ENCODE measurements at regions not wholly inside any gene's neighbourhood (a gene's known extent, or its start where the extent isn't known, plus 50 kb on each side); places are given as distances from the start of the nearest gene placed in this dataset.

GRCh38 chr21:27812279-27812678 is 845.4 kb upstream of the ADAMTS5 start:
- Histone ChIP-seq H3K9me3 (no peaks in the 10 kb centered on the region), H3K27ac (no peak overlapping the region), H3K4me1 (peaks cover 3 to 22% (median 10%) of the 10 kb centered on the region in 4 donors), H3K4me3 (no peak overlapping the region), H3K27me3 (no peaks in the 10 kb centered on the region), H3K36me3 (no peaks in the 10 kb centered on the region)
- TF ChIP-seq POLR2A (IDR thresholded peaks at IDR 0.05) (no peak), CTCF (IDR thresholded peaks at IDR 0.05) (no peak), EP300 (IDR thresholded peaks at IDR 0.05; ENCODE audit: low read depth) (no peak), POLR2AphosphoS5 (IDR thresholded peaks at IDR 0.05) (no peak)
- in situ Hi-C loops (cut with MboI; ENCODE audit: low pct_ligation_motif_present in 1 of 4, low pct_unique_long_range_greater_than_20kb in 1 of 4, low sequenced_read_pairs in 3 of 4) = no loop called here
- DNase-seq = no peak
- intact Hi-C loops (cut with DNase I; ENCODE audit: low total_unique reads) = no loop called here
- 92 to 94% methylated on average over 4 of the region's 4 CpGs for WGBS, 2 donors (ENCODE audit: low coverage in 1 of 2)

- Histone ChIP-seq H3K36me3 (no peaks in the 10 kb centered on the region), H3K4me3 (no peak overlapping the region), H3K9me3 (no peaks in the 10 kb centered on the region), H3K27me3 (no peaks in the 10 kb centered on the region), H3K4me1 (peaks cover 0 to 19% (median 6%) of the 10 kb centered on the region in 4 donors), H3K27ac (no peak overlapping the region)
- TF ChIP-seq EP300 (IDR thresholded peaks at IDR 0.05; ENCODE audit: low read depth) (no peak), POLR2A (IDR thresholded peaks at IDR 0.05) (no peak), CTCF (IDR thresholded peaks at IDR 0.05) (no peak), POLR2AphosphoS5 (IDR thresholded peaks at IDR 0.05) (no peak)
- intact Hi-C loops (cut with DNase I; ENCODE audit: low total_unique reads) (no loop called here), in situ Hi-C loops (cut with MboI; ENCODE audit: low pct_ligation_motif_present in 1 of 4, low pct_unique_long_range_greater_than_20kb in 1 of 4, low sequenced_read_pairs in 3 of 4) (no loop called here)
- no peak for DNase-seq
Observed at GRCh38 chr21:27808923-27809322, 842.0 kb upstream of the ADAMTS5 start.

- peaks cover 0 to 9% (median 0%) of the 10 kb centered on the region in 4 donors for H3K4me1 ChIP-seq
- intact Hi-C loops (cut with DNase I; ENCODE audit: low total_unique reads) = no loop called here
- WGBS, 2 donors (ENCODE audit: low coverage in 1 of 2) = 66 to 100% methylated on average over 2 to 4 of the region's 4 CpGs
- H3K36me3 ChIP-seq = no peaks in the 10 kb centered on the region
- in situ Hi-C loops (cut with MboI; ENCODE audit: low pct_ligation_motif_present in 1 of 4, low pct_unique_long_range_greater_than_20kb in 1 of 4, low sequenced_read_pairs in 3 of 4) = no loop called here
- DNase-seq = no peak
- no peaks in the 10 kb centered on the region for H3K27me3 ChIP-seq
- H3K4me3 ChIP-seq = no peak overlapping the region
- no peak overlapping the region for H3K27ac ChIP-seq
- TF ChIP-seq POLR2A (IDR thresholded peaks at IDR 0.05) = no peak
- no peak for TF ChIP-seq CTCF (IDR thresholded peaks at IDR 0.05)
- no peak for TF ChIP-seq EP300 (IDR thresholded peaks at IDR 0.05; ENCODE audit: low read depth)
- no peak for TF ChIP-seq POLR2AphosphoS5 (IDR thresholded peaks at IDR 0.05)
- H3K9me3 ChIP-seq = no peaks in the 10 kb centered on the region
Observed at GRCh38 chr21:27807596-27807995, 840.7 kb upstream of the ADAMTS5 start.

- intact Hi-C loops (cut with DNase I; ENCODE audit: low total_unique reads) = no loop called here
Observed at GRCh38 chr21:27806281-27806680, 839.4 kb upstream of the ADAMTS5 start.

More at GRCh38 chr21:27806281-27806680, 839.4 kb upstream of the ADAMTS5 start:
- Histone ChIP-seq H3K27ac (peak overlapping the region in 2 of 4 donors; percentile 7 to 20), H3K4me1 (peaks cover 0 to 9% (median 0%) of the 10 kb centered on the region in 4 donors), H3K4me3 (no peak overlapping the region), H3K9me3 (no peaks in the 10 kb centered on the region), H3K36me3 (no peaks in the 10 kb centered on the region), H3K27me3 (no peaks in the 10 kb centered on the region)
- TF ChIP-seq EP300 (IDR thresholded peaks at IDR 0.05; ENCODE audit: low read depth) (no peak), POLR2A (IDR thresholded peaks at IDR 0.05) (no peak), CTCF (IDR thresholded peaks at IDR 0.05) (no peak), POLR2AphosphoS5 (IDR thresholded peaks at IDR 0.05) (no peak)
- DNase-seq = no peak
- WGBS, 2 donors (ENCODE audit: low coverage in 1 of 2) = 39 to 59% methylated on average over 5 of the region's 5 CpGs
- in situ Hi-C loops (cut with MboI; ENCODE audit: low pct_ligation_motif_present in 1 of 4, low pct_unique_long_range_greater_than_20kb in 1 of 4, low sequenced_read_pairs in 3 of 4) = no loop called here

Data from transverse colon (tissue), 4 donors.